ENCODE measurements at regions not wholly inside any gene's neighbourhood (a gene's known extent, or its start where the extent isn't known, plus 50 kb on each side); places are given as distances from the start of the nearest gene placed in this dataset.
A peak's percentile ranks its signal among the peaks of the same experiment; 100 is the strongest.

- no peaks in the 10 kb centered on the region for H3K9me3 ChIP-seq
- 55% methylated on average over 5 of the region's 5 CpGs for WGBS
- H3K4me1 ChIP-seq (replicated peaks): no peaks in the 10 kb centered on the region
- TF ChIP-seq, protein P1, sequence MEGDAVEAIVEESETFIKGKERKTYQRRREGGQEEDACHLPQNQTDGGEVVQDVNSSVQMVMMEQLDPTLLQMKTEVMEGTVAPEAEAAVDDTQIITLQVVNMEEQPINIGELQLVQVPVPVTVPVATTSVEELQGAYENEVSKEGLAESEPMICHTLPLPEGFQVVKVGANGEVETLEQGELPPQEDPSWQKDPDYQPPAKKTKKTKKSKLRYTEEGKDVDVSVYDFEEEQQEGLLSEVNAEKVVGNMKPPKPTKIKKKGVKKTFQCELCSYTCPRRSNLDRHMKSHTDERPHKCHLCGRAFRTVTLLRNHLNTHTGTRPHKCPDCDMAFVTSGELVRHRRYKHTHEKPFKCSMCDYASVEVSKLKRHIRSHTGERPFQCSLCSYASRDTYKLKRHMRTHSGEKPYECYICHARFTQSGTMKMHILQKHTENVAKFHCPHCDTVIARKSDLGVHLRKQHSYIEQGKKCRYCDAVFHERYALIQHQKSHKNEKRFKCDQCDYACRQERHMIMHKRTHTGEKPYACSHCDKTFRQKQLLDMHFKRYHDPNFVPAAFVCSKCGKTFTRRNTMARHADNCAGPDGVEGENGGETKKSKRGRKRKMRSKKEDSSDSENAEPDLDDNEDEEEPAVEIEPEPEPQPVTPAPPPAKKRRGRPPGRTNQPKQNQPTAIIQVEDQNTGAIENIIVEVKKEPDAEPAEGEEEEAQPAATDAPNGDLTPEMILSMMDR (IDR thresholded peaks at IDR 0.05): no peak
- TF ChIP-seq POLR2A (IDR thresholded peaks at IDR 0.05): no peak
- TF ChIP-seq POLR2AphosphoS5 (IDR thresholded peaks at IDR 0.05): no peak
- H3K36me3 ChIP-seq: no peaks in the 10 kb centered on the region
- H3K4me3 ChIP-seq: no peak overlapping the region
- no peak for DNase-seq (ENCODE audit: low spot score)
- no peaks in the 10 kb centered on the region for H3K27me3 ChIP-seq (replicated peaks; ENCODE audit: insufficient read depth)
- H3K27ac ChIP-seq: no peak overlapping the region
- intact Hi-C loops (cut with DNase I): no loop called here
Observed at GRCh38 chr2:56741601-56742102, 557.9 kb downstream of the CCDC85A start.

DNA sequence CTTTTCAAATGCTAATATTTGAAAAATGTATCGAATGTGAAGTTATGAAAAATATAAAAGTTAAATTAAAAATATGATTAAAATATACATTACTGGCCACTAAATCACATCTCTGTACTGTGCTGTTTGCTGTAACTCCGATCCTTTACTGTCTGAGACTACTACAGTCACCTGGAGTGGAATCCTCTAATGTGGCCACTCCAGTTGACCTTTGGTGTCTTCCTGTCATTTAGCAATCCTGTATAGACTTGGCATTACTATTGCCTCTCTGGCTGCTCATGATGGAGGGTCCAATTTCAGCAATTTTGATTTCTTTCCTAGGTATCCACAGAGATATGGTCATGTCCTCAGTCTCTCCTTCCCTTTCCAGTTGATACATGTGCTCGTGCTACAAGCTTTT is 560.0 kb downstream of the CCDC85A start:
- Histone ChIP-seq H3K36me3 (no peaks in the 10 kb centered on the region), H3K9me3 (no peaks in the 10 kb centered on the region), H3K4me1 (replicated peaks) (no peaks in the 10 kb centered on the region), H3K4me3 (no peak overlapping the region), H3K27me3 (replicated peaks; ENCODE audit: insufficient read depth) (no peaks in the 10 kb centered on the region), H3K27ac (no peak overlapping the region)
- WGBS: 91% methylated on average over 3 of the region's 3 CpGs
- DNase-seq (ENCODE audit: low spot score): no peak
- intact Hi-C loops (cut with DNase I): no loop called here
- TF ChIP-seq POLR2AphosphoS5 (IDR thresholded peaks at IDR 0.05): no peak
- TF ChIP-seq, protein P1 (IDR thresholded peaks at IDR 0.05): no peak
- no peak for TF ChIP-seq POLR2A (IDR thresholded peaks at IDR 0.05)

- TF ChIP-seq POLR2AphosphoS5 (IDR thresholded peaks at IDR 0.05) (no peak), POLR2A (IDR thresholded peaks at IDR 0.05) (no peak)
- TF ChIP-seq, protein P1 (IDR thresholded peaks at IDR 0.05): peak in 3 of 4 experiments; percentile 46 to 61 (median 53)
- intact Hi-C loops (cut with DNase I): no loop called here
- Histone ChIP-seq H3K27ac (no peak overlapping the region), H3K27me3 (replicated peaks; ENCODE audit: insufficient read depth) (no peaks in the 10 kb centered on the region), H3K4me3 (no peak overlapping the region), H3K9me3 (no peaks in the 10 kb centered on the region), H3K4me1 (replicated peaks) (no peaks in the 10 kb centered on the region), H3K36me3 (no peaks in the 10 kb centered on the region)
- WGBS: 35% methylated on average over 2 of the region's 2 CpGs
- DNase-seq (ENCODE audit: low spot score): no peak
Observed at GRCh38 chr2:56749152-56749752, 565.5 kb downstream of the CCDC85A start.

DNA sequence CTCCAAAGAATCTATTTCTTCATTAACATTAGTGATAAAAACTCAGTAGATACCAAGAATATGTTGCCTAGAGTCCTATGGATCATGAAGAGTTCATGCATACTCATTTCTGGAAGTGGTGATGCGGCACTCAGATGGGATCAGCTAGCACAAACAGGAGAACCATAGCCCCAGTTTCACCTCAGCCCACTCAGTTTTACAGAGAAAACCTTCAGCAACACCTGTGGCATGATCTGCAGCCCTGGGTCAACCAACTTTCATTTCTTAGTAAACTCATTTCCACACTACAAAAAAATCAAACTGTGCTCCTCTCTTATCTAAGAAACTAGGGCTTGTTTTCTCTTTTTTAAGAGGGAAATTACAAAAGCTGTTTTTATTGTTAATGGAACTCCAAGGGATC is 569.4 kb downstream of the CCDC85A start:
- Histone ChIP-seq H3K36me3 (no peaks in the 10 kb centered on the region), H3K27me3 (replicated peaks; ENCODE audit: insufficient read depth) (no peaks in the 10 kb centered on the region), H3K27ac (no peak overlapping the region), H3K9me3 (no peaks in the 10 kb centered on the region), H3K4me3 (no peak overlapping the region), H3K4me1 (replicated peaks) (no peaks in the 10 kb centered on the region)
- intact Hi-C loops (cut with DNase I): no loop called here
- TF ChIP-seq, protein P1 (IDR thresholded peaks at IDR 0.05): no peak
- TF ChIP-seq POLR2AphosphoS5 (IDR thresholded peaks at IDR 0.05) (no peak), POLR2A (IDR thresholded peaks at IDR 0.05) (no peak)
- no peak for DNase-seq (ENCODE audit: low spot score)
- 100% methylated on average over 1 of the region's 1 CpG for WGBS

- Histone ChIP-seq H3K27me3 (replicated peaks; ENCODE audit: insufficient read depth) (no peaks in the 10 kb centered on the region), H3K9me3 (no peaks in the 10 kb centered on the region), H3K4me1 (replicated peaks) (no peaks in the 10 kb centered on the region), H3K27ac (no peak overlapping the region), H3K4me3 (no peak overlapping the region), H3K36me3 (no peaks in the 10 kb centered on the region)
- intact Hi-C loops (cut with DNase I): no loop called here
- no peak for DNase-seq (ENCODE audit: low spot score)
- 62% methylated on average over 10 of the region's 10 CpGs for WGBS
- TF ChIP-seq POLR2A (IDR thresholded peaks at IDR 0.05) (no peak), POLR2AphosphoS5 (IDR thresholded peaks at IDR 0.05) (no peak)
- TF ChIP-seq, protein P1 (IDR thresholded peaks at IDR 0.05): no peak
Observed at GRCh38 chr2:56754066-56754615, 570.4 kb downstream of the CCDC85A start.
